ENCODE measurements at regions not wholly inside any gene's neighbourhood (a gene's known extent, or its start where the extent isn't known, plus 50 kb on each side); places are given as distances from the start of the nearest gene placed in this dataset.

GRCh38 chr2:221816566-221816965 lies 244.5 kb upstream of the EPHA4 start:
- TF ChIP-seq POLR2A (IDR thresholded peaks at IDR 0.05; ENCODE audit: low read length) (no peak), GATA1 (IDR thresholded peaks at IDR 0.05; ENCODE audit: low read depth, low read length) (no peak)

All from erythroblast (primary cell).